IMR-90 (cell line): ENCODE measurements at regions not wholly inside any gene's neighbourhood (a gene's known extent, or its start where the extent isn't known, plus 50 kb on each side); places are given as distances from the start of the nearest gene placed in this dataset.
A peak's percentile ranks its signal among the peaks of the same experiment; 100 is the strongest.

Experiments
- ATAC-seq: fragments of 200-7000 bp; cut with Tn5 transposase; 2 replicates; pipeline ENCODE4 v1.9.1; 2020; ENCODE audit warnings: low read depth, mild to moderate bottlenecking, moderate library complexity
- BruUV-seq: library from RNA; stranded (reverse); fragments of 400-500 nt; replicated peaks from 2 replicates; lab custom pipeline; 2021; lab: Mats Ljungman, UMichigan
- CTCF ChIA-PET: fragments of 300-600 bp; formaldehyde crosslinking; extraction: SDS; loops from one replicate; lab custom pipeline; 2021; ENCODE audit warnings: antibody characterized with exemption; lab: Yijun Ruan, JAX
- POLR2A ChIA-PET: fragments of 300-600 bp; sonication (Branson Sonifier 250); formaldehyde crosslinking; loops from one replicate; lab custom pipeline; 2022; ENCODE audit warnings: antibody characterized with exemption; ENCODE audit not compliant: unreplicated experiment; lab: Charles Lee
- DNase-seq: peaks from one replicate; pipeline ENCODE4 v3.0.0; 2013
- H2AFZ ChIP-seq: replicated peaks from 2 replicates; pipeline ENCODE3; 2013; ENCODE audit warnings: low read length, mild to moderate bottlenecking; ENCODE audit not compliant: poor library complexity
- H2AK5ac ChIP-seq: 2 replicates; pipeline ENCODE4 v1.6.1; 2013; ENCODE audit warnings: low read depth, low read length, inconsistent platforms
- H2AK9ac ChIP-seq: replicated peaks from 2 replicates; pipeline ENCODE3; 2013; ENCODE audit warnings: mild to moderate bottlenecking, low read depth, low read length, moderate library complexity; ENCODE audit not compliant: poor library complexity
- H2BK120ac ChIP-seq: 2 replicates; pipeline ENCODE4 v1.6.1; 2013; ENCODE audit warnings: low read depth, low read length, inconsistent platforms
- H2BK15ac ChIP-seq: 3 replicates; pipeline ENCODE4 v1.6.1; 2013; ENCODE audit warnings: low read depth, low read length, inconsistent platforms
- H2BK20ac ChIP-seq: 2 replicates; pipeline ENCODE4 v1.6.1; 2013; ENCODE audit warnings: low read depth, mild to moderate bottlenecking, inconsistent platforms, low read length, moderate library complexity
- H2BK5ac ChIP-seq: 2 replicates; pipeline ENCODE4 v1.6.1; 2013; ENCODE audit warnings: mild to moderate bottlenecking, low read depth, low read length, inconsistent platforms; ENCODE audit not compliant: poor library complexity, severe bottlenecking
- H3K14ac ChIP-seq: replicated peaks from 2 replicates; pipeline ENCODE4 v1.6.1; 2013; ENCODE audit warnings: low read depth, low read length, inconsistent platforms
- H3K18ac ChIP-seq: 2 replicates; pipeline ENCODE4 v1.6.1; 2013; ENCODE audit warnings: low read depth, low read length, control low read depth
- H3K23ac ChIP-seq: 2 replicates; pipeline ENCODE4 v1.6.1; 2013; ENCODE audit warnings: low read depth, low read length, inconsistent platforms
- H3K27ac ChIP-seq: 2 replicates; pipeline ENCODE4 v1.5.1; 2013; ENCODE audit warnings: mild to moderate bottlenecking, control low read depth, low read length; ENCODE audit not compliant: insufficient read depth
- H3K27me3 ChIP-seq: 2 replicates; pipeline ENCODE4 v1.6.1; 2013; ENCODE audit warnings: low read length; ENCODE audit not compliant: control insufficient read depth, insufficient read depth
- H3K36me3 ChIP-seq: 2 replicates; pipeline ENCODE4 v1.6.1; 2013; ENCODE audit warnings: low read length, mixed read lengths; ENCODE audit not compliant: control insufficient read depth, insufficient read depth
- H3K4ac ChIP-seq: 2 replicates; pipeline ENCODE4 v1.6.1; 2013; ENCODE audit warnings: low read depth, low read length, inconsistent platforms
- H3K4me1 ChIP-seq: 2 replicates; pipeline ENCODE4 v1.6.1; 2013; ENCODE audit warnings: low read length, mixed read lengths; ENCODE audit not compliant: control insufficient read depth, insufficient read depth
- H3K4me2 ChIP-seq: 2 replicates; pipeline ENCODE4 v1.6.1; 2013; ENCODE audit warnings: low read depth, mild to moderate bottlenecking, control low read depth, low read length, moderate library complexity
- H3K4me3 ChIP-seq: 2 replicates; pipeline ENCODE4 v1.5.1; 2013; ENCODE audit warnings: low read depth, mild to moderate bottlenecking, control low read depth, low read length, moderate library complexity; ENCODE audit not compliant: insufficient read depth
- H3K56ac ChIP-seq: 2 replicates; pipeline ENCODE4 v1.6.1; 2013; ENCODE audit warnings: low read length, inconsistent platforms; ENCODE audit not compliant: insufficient read depth; ENCODE audit errors: extremely low read depth
- H3K79me1 ChIP-seq, 2 experiments: 2 replicates each; pipeline ENCODE4 v1.6.1; 2013; ENCODE audit warnings: low read length in 2 of 2, inconsistent platforms in 1 of 2, low read depth in 1 of 2
- H3K9ac ChIP-seq: 2 replicates; pipeline ENCODE4 v1.6.1; 2013; ENCODE audit warnings: low read depth, low read length, control low read depth
- H3K9me1 ChIP-seq: 2 replicates; pipeline ENCODE4 v1.6.1; 2013; ENCODE audit warnings: low read length, inconsistent platforms; ENCODE audit not compliant: insufficient read depth
- H3K9me3 ChIP-seq: 2 replicates; pipeline ENCODE4 v1.6.1; 2013; ENCODE audit warnings: low read length; ENCODE audit not compliant: control insufficient read depth, insufficient read depth
- H4K20me1 ChIP-seq: 2 replicates; pipeline ENCODE4 v1.6.1; 2013; ENCODE audit warnings: low read length, inconsistent platforms; ENCODE audit not compliant: insufficient read depth
- H4K5ac ChIP-seq: 2 replicates; pipeline ENCODE4 v1.6.1; 2013; ENCODE audit warnings: mild to moderate bottlenecking, low read depth, low read length, control low read depth
- H4K8ac ChIP-seq, 2 experiments: 2 replicates each; pipeline ENCODE4 v1.6.1; 2013; ENCODE audit warnings: low read depth in 2 of 2, low read length in 2 of 2, control low read depth in 1 of 2, inconsistent platforms in 1 of 2
- H4K91ac ChIP-seq: 2 replicates; pipeline ENCODE4 v1.6.1; 2013; ENCODE audit warnings: low read depth, low read length, inconsistent platforms; ENCODE audit not compliant: insufficient read depth
- BHLHE40 ChIP-seq: fragments of 150-350 bp; IDR thresholded peaks from 2 replicates; pipeline ENCODE4 v1.6.1; 2016; ENCODE audit warnings: mild to moderate bottlenecking, low read depth, low read length
- CEBPB ChIP-seq: IDR thresholded peaks from 2 replicates; pipeline ENCODE4 v1.6.1; 2012; ENCODE audit warnings: low read depth, low read length, improper control_type of control experiment
- CHD1 ChIP-seq: IDR thresholded peaks from 2 replicates; pipeline ENCODE4 v1.6.1; 2012; ENCODE audit warnings: low read depth, low read length, improper control_type of control experiment
- FOS ChIP-seq: fragments of 150-350 bp; IDR thresholded peaks from 2 replicates; pipeline ENCODE4 v1.6.1; 2016; ENCODE audit warnings: low read depth, low read length
- MAFK ChIP-seq: IDR thresholded peaks from 2 replicates; pipeline ENCODE4 v1.6.1; 2012; ENCODE audit warnings: low read depth, low read length, improper control_type of control experiment
- MAZ ChIP-seq: IDR thresholded peaks from 2 replicates; pipeline ENCODE4 v1.6.1; 2012; ENCODE audit warnings: low read depth, mild to moderate bottlenecking, low read length, improper control_type of control experiment, moderate library complexity, borderline replicate concordance
- MXI1 ChIP-seq: IDR thresholded peaks from 2 replicates; pipeline ENCODE4 v1.6.1; 2012; ENCODE audit warnings: low read depth, mild to moderate bottlenecking, low read length, moderate library complexity, borderline replicate concordance
- NFE2L2 ChIP-seq: fragments of 150-350 bp; IDR thresholded peaks from 2 replicates; pipeline ENCODE4 v1.6.1; 2016; ENCODE audit warnings: low read depth, mild to moderate bottlenecking, low read length
- RAD21 ChIP-seq: IDR thresholded peaks from 2 replicates; pipeline ENCODE4 v1.6.1; 2012; ENCODE audit warnings: low read length, improper control_type of control experiment
- RCOR1 ChIP-seq: IDR thresholded peaks from 2 replicates; pipeline ENCODE4 v1.6.1; 2012; ENCODE audit warnings: mild to moderate bottlenecking, low read length, improper control_type of control experiment; ENCODE audit not compliant: insufficient replicate concordance
- RFX5 ChIP-seq: IDR thresholded peaks from 2 replicates; pipeline ENCODE4 v1.8.0; 2012; ENCODE audit warnings: low read depth, mild to moderate bottlenecking, low read length, moderate library complexity
- SMC3 ChIP-seq: fragments of 150-350 bp; IDR thresholded peaks from 2 replicates; pipeline ENCODE4 v1.6.1; 2016; ENCODE audit warnings: low read depth, mild to moderate bottlenecking, antibody characterized with exemption, low read length, moderate library complexity
- WGBS, 2 experiments: methylation state at CpG; one replicate each; pipeline versions ENCODE4 v1.1.5 to v1.1.7; 2013; ENCODE audit warnings: missing lambda C conversion rate in 2 of 2; ENCODE audit not compliant: insufficient read length in 1 of 2; ENCODE audit errors: extremely low coverage in 2 of 2; 5-methylcytosine and 5-hydroxymethylcytosine counted together
- dilution Hi-C: fragments of 300-500 bp; cut with HindIII; formaldehyde crosslinking; loops from one replicate; pipeline ENCODE4 v1.14.3; 2018; ENCODE audit warnings: low sequenced_read_pairs; ENCODE audit not compliant: unreplicated experiment
- in situ Hi-C: fragments of 300-500 bp; cut with MboI; formaldehyde crosslinking; loops from 3 replicates; pipeline ENCODE4 v1.14.3; 2019; ENCODE audit warnings: low sequenced_read_pairs, inconsistent platforms, mixed read lengths
- intact Hi-C: fragments of 100-400 bp; cut with micrococcal nuclease; formaldehyde crosslinking; loops from 2 replicates; pipeline ENCODE4 v1.10.0; 2022
- TF ChIP-seq, protein P1 (sequence below): conservative IDR thresholded peaks from 2 replicates; pipeline ENCODE4 v1.5.1; 2012; ENCODE audit warnings: mild to moderate bottlenecking, low read depth, low read length, improper control_type of control experiment
- TF ChIP-seq, protein P2 (sequence below): fragments of 150-350 bp; IDR thresholded peaks from 2 replicates; pipeline ENCODE4 v1.6.1; 2017; ENCODE audit warnings: mild to moderate bottlenecking, antibody characterized with exemption, low read length, low read depth
- TF ChIP-seq, protein P3 (sequence below): fragments of 150-350 bp; IDR thresholded peaks from 2 replicates; pipeline ENCODE4 v1.6.1; 2016; ENCODE audit warnings: low read depth, mild to moderate bottlenecking, low read length, moderate library complexity, borderline replicate concordance

DNA sequence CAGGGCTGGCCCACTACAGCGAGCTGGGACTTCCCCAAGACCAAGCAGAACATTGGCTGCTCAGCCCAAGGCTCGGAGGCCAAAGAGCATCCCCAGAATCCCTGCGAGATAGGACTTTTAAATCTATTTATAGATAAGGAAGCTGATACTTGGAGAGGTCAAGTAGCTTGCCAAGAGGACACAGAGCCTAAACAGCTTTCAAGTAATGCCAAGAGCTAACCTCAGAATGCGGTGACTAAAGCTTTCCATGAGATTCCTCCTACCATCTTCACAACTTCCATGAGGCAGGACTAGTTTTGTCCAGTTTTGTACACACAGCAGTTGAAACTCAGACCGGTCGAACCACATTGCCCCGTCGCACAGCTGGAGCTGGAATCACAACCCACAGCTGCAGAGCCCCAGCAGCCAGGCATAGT, 168.1 kb upstream of the TOP1 start:
- Histone ChIP-seq H4K8ac (no peak overlapping the region), H3K4ac (no peak overlapping the region), H3K18ac (no peak overlapping the region), H3K4me1 (peaks cover 2% of the 10 kb centered on the region; the same call in 1 of the 2 replicates), H2BK15ac (no peak overlapping the region), H3K79me1 (no peaks in the 10 kb centered on the region), H2BK5ac (no peak overlapping the region), H2BK120ac (no peak overlapping the region), H4K20me1 (peaks cover 4% of the 10 kb centered on the region; the same call in 1 of the 2 replicates), H3K56ac (no peak overlapping the region), H3K9me1 (no peaks in the 10 kb centered on the region; the same call in 1 of the 2 replicates), H3K4me2 (no peak overlapping the region), H4K5ac (no peak overlapping the region), H3K36me3 (no peaks in the 10 kb centered on the region), H3K9me3 (no peaks in the 10 kb centered on the region), H4K91ac (no peak overlapping the region), H3K9ac (no peak overlapping the region), H2BK20ac (no peak overlapping the region), H3K4me3 (no peak overlapping the region), H3K27ac (no peak overlapping the region), H3K23ac (no peak overlapping the region), H2AK5ac (no peak overlapping the region), H2AK9ac (no peak overlapping the region), H3K27me3 (peaks cover 5% of the 10 kb centered on the region), H2AFZ (no peak overlapping the region), H3K14ac (no peak overlapping the region; the same call in 1 of the 2 replicates)
- peak; percentile 61 for ATAC-seq
- in situ Hi-C loops (no loop called here), intact Hi-C loops (no loop called here), dilution Hi-C loops (no loop called here)
- TF ChIP-seq CHD1 (no peak), MAFK (no peak), CEBPB (no peak), MXI1 (no peak), FOS (no peak), BHLHE40 (no peak), MAZ (no peak), RCOR1 (no peak), RFX5 (no peak), NFE2L2 (no peak), SMC3 (no peak), RAD21 (no peak)
- TF ChIP-seq, protein P1, sequence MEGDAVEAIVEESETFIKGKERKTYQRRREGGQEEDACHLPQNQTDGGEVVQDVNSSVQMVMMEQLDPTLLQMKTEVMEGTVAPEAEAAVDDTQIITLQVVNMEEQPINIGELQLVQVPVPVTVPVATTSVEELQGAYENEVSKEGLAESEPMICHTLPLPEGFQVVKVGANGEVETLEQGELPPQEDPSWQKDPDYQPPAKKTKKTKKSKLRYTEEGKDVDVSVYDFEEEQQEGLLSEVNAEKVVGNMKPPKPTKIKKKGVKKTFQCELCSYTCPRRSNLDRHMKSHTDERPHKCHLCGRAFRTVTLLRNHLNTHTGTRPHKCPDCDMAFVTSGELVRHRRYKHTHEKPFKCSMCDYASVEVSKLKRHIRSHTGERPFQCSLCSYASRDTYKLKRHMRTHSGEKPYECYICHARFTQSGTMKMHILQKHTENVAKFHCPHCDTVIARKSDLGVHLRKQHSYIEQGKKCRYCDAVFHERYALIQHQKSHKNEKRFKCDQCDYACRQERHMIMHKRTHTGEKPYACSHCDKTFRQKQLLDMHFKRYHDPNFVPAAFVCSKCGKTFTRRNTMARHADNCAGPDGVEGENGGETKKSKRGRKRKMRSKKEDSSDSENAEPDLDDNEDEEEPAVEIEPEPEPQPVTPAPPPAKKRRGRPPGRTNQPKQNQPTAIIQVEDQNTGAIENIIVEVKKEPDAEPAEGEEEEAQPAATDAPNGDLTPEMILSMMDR = no peak
- TF ChIP-seq, protein P2, sequence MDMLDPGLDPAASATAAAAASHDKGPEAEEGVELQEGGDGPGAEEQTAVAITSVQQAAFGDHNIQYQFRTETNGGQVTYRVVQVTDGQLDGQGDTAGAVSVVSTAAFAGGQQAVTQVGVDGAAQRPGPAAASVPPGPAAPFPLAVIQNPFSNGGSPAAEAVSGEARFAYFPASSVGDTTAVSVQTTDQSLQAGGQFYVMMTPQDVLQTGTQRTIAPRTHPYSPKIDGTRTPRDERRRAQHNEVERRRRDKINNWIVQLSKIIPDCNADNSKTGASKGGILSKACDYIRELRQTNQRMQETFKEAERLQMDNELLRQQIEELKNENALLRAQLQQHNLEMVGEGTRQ = no peak
- TF ChIP-seq, protein P3, sequence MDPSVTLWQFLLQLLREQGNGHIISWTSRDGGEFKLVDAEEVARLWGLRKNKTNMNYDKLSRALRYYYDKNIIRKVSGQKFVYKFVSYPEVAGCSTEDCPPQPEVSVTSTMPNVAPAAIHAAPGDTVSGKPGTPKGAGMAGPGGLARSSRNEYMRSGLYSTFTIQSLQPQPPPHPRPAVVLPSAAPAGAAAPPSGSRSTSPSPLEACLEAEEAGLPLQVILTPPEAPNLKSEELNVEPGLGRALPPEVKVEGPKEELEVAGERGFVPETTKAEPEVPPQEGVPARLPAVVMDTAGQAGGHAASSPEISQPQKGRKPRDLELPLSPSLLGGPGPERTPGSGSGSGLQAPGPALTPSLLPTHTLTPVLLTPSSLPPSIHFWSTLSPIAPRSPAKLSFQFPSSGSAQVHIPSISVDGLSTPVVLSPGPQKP = no peak
- 81% methylated on average over 4 of the region's 8 CpGs; no CpG with 5 or more reads in 1 of the 2 experiments for WGBS, 2 experiments
- peak; percentile 70 for DNase-seq
- POLR2A ChIA-PET = no interaction called here
- BruUV-seq = no TSS peak
- CTCF ChIA-PET = no interaction called here
